GM18505 (cell line): ENCODE measurements at regions not wholly inside any gene's neighbourhood (a gene's known extent, or its start where the extent isn't known, plus 50 kb on each side); places are given as distances from the start of the nearest gene placed in this dataset.

Experiments used
- ATAC-seq: cut with Tn5 transposase; IDR thresholded peaks from one replicate; pipeline ENCODE4 v1.9.1; 2021; ENCODE audit not compliant: unreplicated experiment
- POLR2A ChIP-seq: IDR thresholded peaks from 4 replicates; pipeline ENCODE4 v1.6.1; 2011; ENCODE audit warnings: borderline replicate concordance; ENCODE audit not compliant: insufficient read depth, insufficient read length; ENCODE audit errors: extremely low read depth

DNA sequence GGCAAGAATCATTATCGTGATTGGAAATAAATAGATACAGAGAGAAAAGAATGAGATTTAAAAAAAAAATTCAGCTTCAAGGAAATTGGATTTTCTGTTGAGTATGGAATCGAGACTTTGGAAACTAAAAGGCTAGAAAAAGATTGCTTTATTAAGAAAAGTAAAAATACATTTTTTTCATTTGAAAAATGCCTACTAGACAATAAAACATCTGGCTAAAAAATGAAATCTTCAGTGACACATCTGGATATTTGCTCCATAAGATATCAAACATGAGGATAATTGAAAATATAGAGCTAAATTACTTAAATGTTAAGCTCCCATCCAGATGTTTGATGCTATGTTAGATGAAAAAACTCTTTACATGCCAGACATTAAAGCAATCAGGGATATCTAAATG is 879.5 kb downstream of the TSN start:
- TF ChIP-seq POLR2A: no peak
- ATAC-seq: no peak

- ATAC-seq: no peak
- TF ChIP-seq POLR2A: no peak
These were observed 880.2 kb downstream of the TSN start for GRCh38 chr2:122635686-122636085.

DNA sequence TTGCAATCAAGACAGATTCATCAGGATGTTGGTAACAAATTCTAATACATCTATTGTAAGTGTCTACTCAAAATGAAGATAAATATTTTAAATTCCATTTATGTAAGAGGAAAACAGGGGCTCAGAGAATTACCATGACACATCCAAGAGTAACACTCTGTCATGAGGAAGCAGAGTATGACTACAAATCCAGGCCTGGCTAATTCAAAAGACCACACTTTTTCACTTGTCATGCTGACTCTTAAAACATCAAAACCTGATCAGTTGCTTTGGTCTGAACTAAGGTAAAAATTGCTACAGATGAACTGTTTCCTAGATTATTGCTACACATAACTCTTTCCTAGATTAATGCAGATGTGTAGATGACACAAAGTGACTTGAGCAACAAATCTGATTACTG is 880.6 kb downstream of the TSN start:
- no peak for TF ChIP-seq POLR2A
- ATAC-seq: no peak

DNA sequence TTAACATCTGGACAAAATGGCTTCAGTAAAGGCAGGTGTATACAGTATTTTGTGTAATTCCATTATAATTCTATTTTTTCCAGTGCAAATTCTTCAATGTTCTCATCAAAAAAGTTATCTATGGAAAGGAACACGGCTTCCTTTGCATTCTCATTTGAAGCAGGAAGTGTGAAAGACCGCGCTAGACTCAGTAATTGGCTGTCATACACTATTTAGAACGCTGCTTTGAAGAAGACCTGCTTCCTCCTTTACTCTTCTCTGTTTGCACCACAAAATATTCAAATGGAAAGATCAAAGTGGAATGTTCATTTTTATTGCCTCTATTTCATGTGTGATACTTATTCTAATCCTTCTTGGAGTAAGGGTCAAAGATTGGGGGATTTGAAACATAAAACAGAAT is 883.7 kb downstream of the TSN start:
- ATAC-seq: no peak
- no peak for TF ChIP-seq POLR2A

DNA sequence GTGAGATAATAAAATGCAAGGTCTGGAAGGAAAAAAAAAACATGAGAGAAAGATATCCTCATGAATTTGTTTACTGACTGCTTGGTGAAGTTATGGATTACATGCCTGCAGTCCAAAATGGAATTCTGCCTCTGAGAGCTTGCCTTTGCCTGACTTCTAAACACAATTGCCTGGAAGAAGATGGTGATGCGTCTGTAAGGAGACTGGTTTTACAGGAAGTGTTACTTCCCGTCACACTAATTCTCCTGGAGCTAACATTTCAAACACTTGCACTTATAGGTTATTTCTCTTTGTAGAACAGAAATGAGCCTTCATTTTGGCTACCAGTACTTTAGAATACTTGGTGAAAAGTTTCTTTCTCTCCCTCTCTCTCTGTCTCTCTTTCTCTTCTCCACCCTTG is 884.3 kb downstream of the TSN start:
- ATAC-seq: no peak
- TF ChIP-seq POLR2A: no peak

GRCh38 chr2:122643725-122644329 is 888.4 kb downstream of the TSN start:
- no peak for ATAC-seq
- TF ChIP-seq POLR2A: no peak

DNA sequence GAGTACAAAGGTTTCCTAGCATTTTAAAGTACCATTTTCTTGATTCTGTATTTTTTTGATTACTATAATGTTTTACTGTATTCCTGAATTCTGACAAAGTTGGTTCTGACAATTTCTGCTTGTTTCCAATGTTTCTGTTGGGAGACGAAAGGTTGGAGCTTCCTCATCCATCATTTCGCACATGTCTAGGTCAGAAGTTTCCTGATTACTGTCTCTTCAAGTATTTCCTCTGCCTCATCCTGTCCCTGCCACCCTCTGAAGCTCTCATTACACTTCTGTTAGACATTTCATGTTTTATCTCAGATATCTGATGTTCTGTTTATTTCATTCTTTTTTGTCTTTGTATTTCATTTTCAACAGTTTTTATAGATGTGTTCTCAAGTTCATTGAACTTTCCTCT is 895.8 kb downstream of the TSN start:
- no peak for ATAC-seq
- TF ChIP-seq POLR2A: no peak

- no peak for TF ChIP-seq POLR2A
These were observed 896.3 kb downstream of the TSN start for GRCh38 chr2:122651780-122652179.

GRCh38 chr2:122652670-122653069 is 897.2 kb downstream of the TSN start:
- no peak for ATAC-seq
- TF ChIP-seq POLR2A: no peak

More at GRCh38 chr2:122651780-122652179, 896.3 kb downstream of the TSN start:
- no peak for ATAC-seq

- no peak for ATAC-seq
- no peak for TF ChIP-seq POLR2A
These were observed 901.0 kb downstream of the TSN start for GRCh38 chr2:122656403-122656802.

DNA sequence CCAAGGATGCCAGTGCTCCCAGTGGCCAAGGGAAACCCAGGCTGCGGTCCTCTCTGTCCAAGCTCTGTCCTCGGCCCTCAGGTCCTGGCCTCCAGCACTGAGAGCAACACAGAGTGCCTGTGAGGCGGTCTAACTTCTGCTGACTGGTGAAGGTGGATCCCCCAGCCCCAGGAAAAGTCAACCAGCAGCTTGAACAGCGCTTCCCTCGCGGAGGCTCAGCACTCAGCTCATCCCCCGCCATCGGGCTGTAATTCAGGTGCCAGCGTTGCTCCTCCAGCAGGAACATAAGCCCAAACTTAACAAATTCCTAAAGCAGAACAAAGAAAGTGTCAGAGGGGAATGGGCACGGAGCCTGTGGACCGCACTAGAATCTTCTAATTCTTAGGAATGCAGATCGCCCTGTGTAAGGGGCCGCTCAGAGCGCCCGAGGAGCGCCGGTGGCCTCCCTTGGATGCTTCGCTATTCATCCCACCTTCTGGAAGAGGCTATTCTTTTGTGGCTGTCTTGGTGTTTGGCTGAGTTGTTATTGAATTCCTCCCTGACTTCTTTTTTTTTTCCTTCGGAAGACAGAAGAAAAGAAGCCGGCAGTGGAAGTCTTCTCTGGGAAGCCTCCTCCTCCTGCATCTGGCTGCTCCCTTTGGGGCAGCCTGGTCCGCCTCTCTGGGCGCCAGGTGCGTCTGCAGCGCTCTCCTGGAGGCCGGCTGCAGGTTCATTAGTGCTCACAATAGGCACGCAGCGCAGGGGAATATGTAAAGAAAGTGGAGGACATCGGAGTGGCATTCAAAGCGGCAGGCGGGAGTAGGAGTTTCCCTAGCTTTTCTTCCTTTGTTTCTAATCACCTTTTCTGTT is 905.6 kb downstream of the TSN start:
- no peak for ATAC-seq
- no peak for TF ChIP-seq POLR2A

GRCh38 chr2:122663620-122664019 is 908.2 kb downstream of the TSN start:
- no peak for TF ChIP-seq POLR2A

DNA sequence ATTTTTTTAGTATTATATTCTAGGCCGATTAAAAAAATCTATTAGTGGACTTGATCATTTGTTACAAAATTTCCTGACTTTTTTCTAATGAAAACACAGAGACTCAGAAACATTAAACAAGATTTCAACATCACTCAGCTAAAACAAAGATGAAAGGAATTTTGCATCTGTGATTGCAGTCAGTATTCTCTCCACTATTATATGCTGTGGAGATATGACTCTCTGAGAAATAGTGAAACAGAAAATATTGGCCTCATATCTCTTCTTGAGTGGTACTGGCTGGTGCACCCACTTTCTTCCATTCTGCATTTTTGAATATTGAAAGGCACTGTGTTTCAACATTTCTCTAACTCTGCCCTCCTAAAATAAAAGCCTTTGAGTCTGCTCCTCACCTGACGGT is 914.2 kb downstream of the TSN start:
- ATAC-seq: no peak
- no peak for TF ChIP-seq POLR2A

More at GRCh38 chr2:122663620-122664019, 908.2 kb downstream of the TSN start:
- ATAC-seq: no peak

DNA sequence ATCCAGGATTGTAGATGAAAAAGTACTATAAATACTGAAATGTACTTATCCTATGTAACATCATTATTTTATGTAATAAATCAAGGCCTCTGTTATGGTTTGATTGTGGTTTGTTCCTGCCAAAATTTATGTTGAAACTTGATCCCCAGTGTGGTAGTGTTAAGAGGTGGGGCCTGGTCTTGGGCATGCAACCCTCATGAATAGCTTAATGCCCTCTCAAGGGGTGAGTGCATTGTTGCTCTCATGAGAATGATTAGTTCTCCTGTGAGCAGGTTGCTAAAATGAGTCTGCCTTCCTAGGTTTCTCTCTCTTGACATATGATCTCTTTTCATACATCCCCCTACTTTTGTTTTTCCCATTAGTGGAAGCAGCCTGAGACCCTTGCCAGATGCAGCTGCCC is 915.4 kb downstream of the TSN start:
- ATAC-seq: no peak
- no peak for TF ChIP-seq POLR2A
